GM12875 (cell line): ENCODE measurements at regions not wholly inside any gene's neighbourhood (a gene's known extent, or its start where the extent isn't known, plus 50 kb on each side); places are given as distances from the start of the nearest gene placed in this dataset.

Experiments
- H3K4me3 ChIP-seq: one replicate; pipeline ENCODE4 v1.5.1; 2011; ENCODE audit warnings: low read depth, low read length, control low read depth
- TF ChIP-seq, protein P1 (sequence below): IDR thresholded peaks from 2 replicates; pipeline ENCODE4 v1.5.1; 2011; ENCODE audit warnings: low read depth, mild to moderate bottlenecking, control low read depth, inconsistent platforms, low read length, moderate library complexity, borderline replicate concordance; ENCODE audit not compliant: insufficient read depth

DNA sequence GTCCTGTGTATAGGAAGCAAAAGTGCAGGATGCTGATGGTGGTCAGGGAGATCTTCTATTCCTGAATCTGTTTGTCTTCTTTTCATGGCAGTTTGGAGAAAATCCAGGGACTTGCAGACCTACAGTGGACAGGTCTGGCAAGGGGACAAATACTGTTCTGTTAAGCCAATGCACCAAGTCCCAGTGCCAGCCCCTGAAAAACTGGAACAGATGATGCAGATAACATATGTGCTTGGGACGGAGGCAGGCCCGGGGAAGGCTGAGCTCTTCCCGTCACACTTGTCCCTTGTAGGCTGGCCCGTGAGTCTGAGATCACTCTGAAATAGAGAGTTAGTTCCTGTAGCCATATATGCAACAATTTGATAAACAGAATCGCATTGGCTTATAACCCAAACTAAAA lies 265.7 kb downstream of the MTRR start:
- TF ChIP-seq, protein P1, sequence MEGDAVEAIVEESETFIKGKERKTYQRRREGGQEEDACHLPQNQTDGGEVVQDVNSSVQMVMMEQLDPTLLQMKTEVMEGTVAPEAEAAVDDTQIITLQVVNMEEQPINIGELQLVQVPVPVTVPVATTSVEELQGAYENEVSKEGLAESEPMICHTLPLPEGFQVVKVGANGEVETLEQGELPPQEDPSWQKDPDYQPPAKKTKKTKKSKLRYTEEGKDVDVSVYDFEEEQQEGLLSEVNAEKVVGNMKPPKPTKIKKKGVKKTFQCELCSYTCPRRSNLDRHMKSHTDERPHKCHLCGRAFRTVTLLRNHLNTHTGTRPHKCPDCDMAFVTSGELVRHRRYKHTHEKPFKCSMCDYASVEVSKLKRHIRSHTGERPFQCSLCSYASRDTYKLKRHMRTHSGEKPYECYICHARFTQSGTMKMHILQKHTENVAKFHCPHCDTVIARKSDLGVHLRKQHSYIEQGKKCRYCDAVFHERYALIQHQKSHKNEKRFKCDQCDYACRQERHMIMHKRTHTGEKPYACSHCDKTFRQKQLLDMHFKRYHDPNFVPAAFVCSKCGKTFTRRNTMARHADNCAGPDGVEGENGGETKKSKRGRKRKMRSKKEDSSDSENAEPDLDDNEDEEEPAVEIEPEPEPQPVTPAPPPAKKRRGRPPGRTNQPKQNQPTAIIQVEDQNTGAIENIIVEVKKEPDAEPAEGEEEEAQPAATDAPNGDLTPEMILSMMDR = no peak
- no peak overlapping the region for H3K4me3 ChIP-seq

DNA sequence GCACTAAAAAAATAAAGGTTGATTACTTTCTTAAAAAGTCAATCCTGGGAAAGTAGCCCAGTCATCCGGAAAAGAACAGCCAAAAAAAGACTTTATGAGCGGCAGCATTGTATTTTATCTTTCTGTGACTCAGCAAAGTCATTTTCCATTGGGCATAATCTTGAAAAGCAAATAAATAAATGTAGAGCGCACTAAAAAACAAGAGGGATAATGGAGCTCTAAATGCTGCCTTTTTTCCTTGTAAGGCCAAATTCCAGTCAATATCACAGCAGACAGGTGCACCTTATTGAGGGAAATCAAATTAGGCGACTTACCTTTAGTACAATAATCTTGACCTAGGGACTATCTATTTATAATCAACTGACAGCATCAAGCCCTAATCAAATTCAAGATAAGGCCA lies 266.8 kb downstream of the MTRR start:
- TF ChIP-seq, protein P1 = no peak
- H3K4me3 ChIP-seq = no peak overlapping the region

DNA sequence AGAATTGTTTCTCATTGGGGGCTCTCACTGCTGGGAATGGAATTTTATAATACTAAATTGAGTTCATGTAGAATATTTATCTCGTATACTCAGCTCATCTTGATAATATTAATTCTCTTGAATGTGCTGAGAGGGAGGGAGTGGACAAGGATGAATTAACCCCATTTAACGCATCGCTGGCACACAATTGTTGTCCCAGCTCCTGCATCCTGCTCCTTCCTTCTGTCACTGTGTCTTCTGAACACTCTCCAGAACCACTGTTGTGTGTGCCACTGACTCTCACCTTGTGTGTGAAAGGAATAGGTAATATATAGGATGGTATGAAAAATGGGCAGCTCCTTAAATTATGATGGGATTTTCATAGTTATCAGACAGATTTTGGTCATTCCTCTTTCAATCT lies 267.3 kb downstream of the MTRR start:
- no peak overlapping the region for H3K4me3 ChIP-seq
- TF ChIP-seq, protein P1 = no peak

DNA sequence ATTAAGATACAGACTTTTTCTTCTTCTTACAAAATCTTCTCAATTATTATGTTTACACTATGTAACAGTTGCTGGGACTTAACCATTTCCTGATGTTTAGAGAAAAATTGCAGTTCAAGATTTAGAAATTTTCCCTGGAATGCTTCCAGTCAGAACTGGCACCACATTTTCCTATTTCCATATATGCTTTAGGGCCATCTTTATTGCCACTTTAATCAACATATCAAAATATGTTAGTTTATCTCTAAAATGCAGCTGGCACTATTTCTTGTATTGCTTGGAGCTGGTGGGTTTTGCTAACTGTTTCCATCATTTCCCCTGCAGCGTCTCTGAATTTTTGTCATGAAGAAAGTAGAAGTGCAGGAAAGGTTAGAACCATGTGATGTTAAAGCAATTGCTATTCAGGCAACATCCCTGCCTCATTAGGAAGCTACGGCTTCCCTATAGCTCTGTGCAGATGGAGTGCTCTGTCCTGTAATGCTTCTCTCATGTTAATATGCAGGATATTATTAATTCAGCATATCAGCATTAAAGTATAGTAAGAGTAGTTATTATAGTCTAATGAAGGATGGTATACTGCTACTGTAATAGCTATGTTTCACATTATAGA lies 269.1 kb downstream of the MTRR start:
- TF ChIP-seq, protein P1 = no peak
- no peak overlapping the region for H3K4me3 ChIP-seq

DNA sequence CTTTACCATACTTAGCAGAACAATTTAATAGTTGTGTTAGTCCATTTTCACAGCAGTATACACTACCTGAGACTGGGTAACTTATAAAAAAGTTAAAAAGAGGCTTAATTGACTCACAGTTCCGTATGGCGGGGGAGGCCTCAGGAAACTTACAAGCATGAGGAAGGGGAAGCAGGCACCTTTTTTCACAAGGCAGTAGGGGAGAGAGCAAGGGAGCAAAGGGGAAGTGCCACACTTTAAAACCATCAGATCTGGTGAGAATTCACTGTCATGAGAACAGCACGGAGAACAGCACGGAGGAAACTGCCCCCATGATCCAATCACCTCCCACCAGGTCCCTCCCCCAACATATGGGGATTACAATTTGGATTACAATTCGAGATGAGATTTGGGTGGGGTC lies 269.9 kb downstream of the MTRR start:
- TF ChIP-seq, protein P1 = no peak
- H3K4me3 ChIP-seq = no peak overlapping the region

DNA sequence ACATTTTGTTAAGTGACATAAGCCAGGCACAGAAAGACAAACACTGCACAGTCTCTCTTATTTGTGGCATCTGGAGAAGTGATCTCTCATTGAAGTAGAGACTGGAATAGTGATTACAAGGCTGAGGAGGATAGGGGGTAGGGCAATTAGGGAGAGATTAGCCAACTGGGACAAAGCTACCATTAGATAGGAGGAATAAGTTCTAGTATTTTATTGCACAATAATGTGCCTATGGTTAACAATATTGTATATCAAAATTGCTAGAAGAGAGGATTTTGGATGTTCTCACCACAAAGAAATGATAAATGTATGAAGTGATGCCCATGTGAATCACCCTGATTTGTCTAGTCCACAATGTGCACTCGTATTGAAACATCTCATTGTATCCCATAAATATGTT lies 281.8 kb downstream of the MTRR start:
- TF ChIP-seq, protein P1 = no peak
- H3K4me3 ChIP-seq = no peak overlapping the region

DNA sequence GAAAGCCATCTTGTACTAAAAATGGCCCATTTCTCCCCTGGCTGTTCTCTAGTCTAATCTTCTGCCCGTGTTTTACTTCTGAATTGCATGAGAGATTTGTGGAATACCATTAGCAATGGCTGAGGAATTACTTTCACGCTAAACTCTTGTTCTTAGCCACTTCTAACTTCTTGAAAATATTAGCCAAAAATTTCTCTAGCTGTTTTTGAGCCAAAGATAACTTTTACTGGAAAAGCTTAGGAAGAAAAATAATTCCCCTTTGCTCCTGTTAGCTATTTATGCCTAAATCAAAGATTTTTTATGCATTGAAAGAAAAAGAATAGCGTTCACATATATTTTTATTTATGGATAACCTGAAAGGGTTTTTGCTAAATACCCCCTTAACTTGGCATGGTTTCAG lies 287.8 kb downstream of the MTRR start:
- no peak overlapping the region for H3K4me3 ChIP-seq
- TF ChIP-seq, protein P1 = no peak
